ENCODE measurements at regions not wholly inside any gene's neighbourhood (a gene's known extent, or its start where the extent isn't known, plus 50 kb on each side); places are given as distances from the start of the nearest gene placed in this dataset.

DNA sequence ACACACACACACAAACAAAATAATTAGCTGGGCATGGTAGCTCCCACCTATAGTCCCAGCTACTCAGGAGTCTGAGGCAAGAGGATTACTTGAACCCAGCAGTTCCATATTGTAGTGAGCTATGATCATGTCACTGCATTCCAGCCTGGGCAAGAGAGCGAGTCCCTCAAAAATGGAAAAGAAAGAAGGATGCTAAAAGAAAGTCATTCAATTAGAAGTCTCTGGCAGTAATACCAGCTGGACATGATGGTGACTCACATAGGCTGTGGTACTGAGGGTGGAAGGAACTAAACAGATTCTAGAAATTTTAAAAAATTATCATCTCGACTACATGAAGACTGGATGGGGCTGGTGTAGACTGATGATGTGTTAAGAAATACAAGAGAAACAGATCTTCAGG lies 385.3 kb downstream of the ETV1 start:
- Histone ChIP-seq H3K27me3 (ENCODE audit: insufficient read depth, low read depth) (no peaks in the 10 kb centered on the region), H3K36me3 (ENCODE audit: insufficient read depth) (no peaks in the 10 kb centered on the region), H3K4me1 (ENCODE audit: low read depth, poor library complexity, severe bottlenecking) (no peaks in the 10 kb centered on the region), H3K4me2 (no peak overlapping the region), H3K4me3 (IDR thresholded peaks at IDR 0.05; ENCODE audit: insufficient read depth, low read depth, low read length) (no peak overlapping the region), H3K9ac (no peak overlapping the region), H4K20me1 (ENCODE audit: insufficient read depth) (no peaks in the 10 kb centered on the region), H3K79me2 (ENCODE audit: insufficient read depth, low read depth) (no peaks in the 10 kb centered on the region), H2AFZ (ENCODE audit: low read depth) (no peak overlapping the region), H3K27ac (no peak overlapping the region)
- TF ChIP-seq CTCF (conservative IDR thresholded peaks at IDR 0.05; ENCODE audit: low read depth, low read length), result no peak

- no peak overlapping the region for H3K27ac ChIP-seq
- no peaks in the 10 kb centered on the region for H3K27me3 ChIP-seq (ENCODE audit: insufficient read depth, low read depth)
- H3K79me2 ChIP-seq (ENCODE audit: insufficient read depth, low read depth), result no peaks in the 10 kb centered on the region
- no peak overlapping the region for H3K9ac ChIP-seq
- no peaks in the 10 kb centered on the region for H3K4me1 ChIP-seq (ENCODE audit: low read depth, poor library complexity, severe bottlenecking)
- H2AFZ ChIP-seq (ENCODE audit: low read depth), result no peak overlapping the region
- TF ChIP-seq CTCF (conservative IDR thresholded peaks at IDR 0.05; ENCODE audit: low read depth, low read length), result no peak
- no peak overlapping the region for H3K4me2 ChIP-seq
- no peaks in the 10 kb centered on the region for H4K20me1 ChIP-seq (ENCODE audit: insufficient read depth)
- no peaks in the 10 kb centered on the region for H3K36me3 ChIP-seq (ENCODE audit: insufficient read depth)
- H3K4me3 ChIP-seq (IDR thresholded peaks at IDR 0.05; ENCODE audit: insufficient read depth, low read depth, low read length), result no peak overlapping the region
Observed at GRCh38 chr7:13610372-13610771, 379.1 kb downstream of the ETV1 start.

GRCh38 chr7:13615679-13616078 lies 373.8 kb downstream of the ETV1 start:
- Histone ChIP-seq H3K4me2 (no peak overlapping the region), H3K79me2 (ENCODE audit: insufficient read depth, low read depth) (no peaks in the 10 kb centered on the region), H3K4me1 (ENCODE audit: low read depth, poor library complexity, severe bottlenecking) (no peaks in the 10 kb centered on the region), H2AFZ (ENCODE audit: low read depth) (no peak overlapping the region), H3K4me3 (IDR thresholded peaks at IDR 0.05; ENCODE audit: insufficient read depth, low read depth, low read length) (no peak overlapping the region), H4K20me1 (ENCODE audit: insufficient read depth) (no peaks in the 10 kb centered on the region), H3K9ac (no peak overlapping the region), H3K27me3 (ENCODE audit: insufficient read depth, low read depth) (no peaks in the 10 kb centered on the region), H3K27ac (no peak overlapping the region), H3K36me3 (ENCODE audit: insufficient read depth) (no peaks in the 10 kb centered on the region)
- no peak for TF ChIP-seq CTCF (conservative IDR thresholded peaks at IDR 0.05; ENCODE audit: low read depth, low read length)

DNA sequence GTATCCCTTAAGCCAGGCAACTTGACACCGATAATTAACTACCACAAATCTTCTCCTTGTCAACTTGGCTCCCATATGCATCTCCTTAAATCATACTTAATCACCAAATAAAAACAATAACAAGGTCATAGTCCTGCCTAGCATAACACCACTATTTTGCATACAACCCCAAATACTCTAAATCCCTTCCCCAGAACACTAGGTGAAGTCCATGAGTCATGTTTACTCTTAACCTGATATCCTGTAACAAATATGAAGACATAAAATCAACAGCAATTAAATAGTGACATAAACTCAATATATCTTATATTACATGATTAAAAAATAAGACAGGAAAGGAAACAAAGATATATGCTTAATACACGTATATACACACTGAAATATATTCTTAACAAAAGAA lies 362.0 kb downstream of the ETV1 start:
- H3K4me2 ChIP-seq, result no peak overlapping the region
- no peaks in the 10 kb centered on the region for H3K79me2 ChIP-seq (ENCODE audit: insufficient read depth, low read depth)
- H2AFZ ChIP-seq (ENCODE audit: low read depth), result no peak overlapping the region
- no peaks in the 10 kb centered on the region for H3K27me3 ChIP-seq (ENCODE audit: insufficient read depth, low read depth)
- H4K20me1 ChIP-seq (ENCODE audit: insufficient read depth), result no peaks in the 10 kb centered on the region
- no peak overlapping the region for H3K27ac ChIP-seq
- H3K9ac ChIP-seq, result no peak overlapping the region
- H3K4me3 ChIP-seq (IDR thresholded peaks at IDR 0.05; ENCODE audit: insufficient read depth, low read depth, low read length), result no peak overlapping the region
- H3K36me3 ChIP-seq (ENCODE audit: insufficient read depth), result no peaks in the 10 kb centered on the region
- no peak for TF ChIP-seq CTCF (conservative IDR thresholded peaks at IDR 0.05; ENCODE audit: low read depth, low read length)
- no peaks in the 10 kb centered on the region for H3K4me1 ChIP-seq (ENCODE audit: low read depth, poor library complexity, severe bottlenecking)

Data from KMS-11 (cell line).